ENCODE measurements at regions not wholly inside any gene's neighbourhood (a gene's known extent, or its start where the extent isn't known, plus 50 kb on each side); places are given as distances from the start of the nearest gene placed in this dataset.

DNA sequence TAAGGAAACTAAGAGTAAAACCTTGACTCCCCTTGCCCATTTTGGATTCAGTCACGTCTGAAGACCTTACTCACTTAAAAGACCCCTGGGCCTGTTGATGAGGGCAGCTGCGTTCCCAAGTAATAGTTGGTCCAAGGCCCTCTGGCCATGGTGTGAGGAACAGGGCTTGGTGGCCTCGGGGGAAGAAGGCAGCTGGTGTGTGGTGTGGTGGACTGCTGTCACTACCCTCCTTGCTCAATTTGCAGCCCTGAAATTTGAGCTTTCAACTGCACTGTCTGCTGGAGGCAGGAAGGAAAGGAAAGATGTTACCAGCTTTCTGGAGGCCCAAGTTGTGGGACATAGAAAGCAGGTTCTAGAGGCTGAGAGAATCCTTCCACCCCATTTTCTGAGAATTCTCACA, 128.2 kb downstream of the SLC38A6 start:
- TF ChIP-seq REST (IDR thresholded peaks at IDR 0.05; ENCODE audit: insufficient read depth in 1 of 2, low read depth in 2 of 2, low read length in 2 of 2), result no peak
- TF ChIP-seq SIN3A (IDR thresholded peaks at IDR 0.05; ENCODE audit: borderline replicate concordance, insufficient read depth, low read length), result no peak
- TF ChIP-seq POLR2AphosphoS5 (IDR thresholded peaks at IDR 0.05; ENCODE audit: low read depth, low read length), result no peak
- no peak for TF ChIP-seq TAF1 (IDR thresholded peaks at IDR 0.05; ENCODE audit: borderline replicate concordance, insufficient read depth, low read length)

Measured in PFSK-1 (cell line).